ENCODE measurements at regions not wholly inside any gene's neighbourhood (a gene's known extent, or its start where the extent isn't known, plus 50 kb on each side); places are given as distances from the start of the nearest gene placed in this dataset.

DNA sequence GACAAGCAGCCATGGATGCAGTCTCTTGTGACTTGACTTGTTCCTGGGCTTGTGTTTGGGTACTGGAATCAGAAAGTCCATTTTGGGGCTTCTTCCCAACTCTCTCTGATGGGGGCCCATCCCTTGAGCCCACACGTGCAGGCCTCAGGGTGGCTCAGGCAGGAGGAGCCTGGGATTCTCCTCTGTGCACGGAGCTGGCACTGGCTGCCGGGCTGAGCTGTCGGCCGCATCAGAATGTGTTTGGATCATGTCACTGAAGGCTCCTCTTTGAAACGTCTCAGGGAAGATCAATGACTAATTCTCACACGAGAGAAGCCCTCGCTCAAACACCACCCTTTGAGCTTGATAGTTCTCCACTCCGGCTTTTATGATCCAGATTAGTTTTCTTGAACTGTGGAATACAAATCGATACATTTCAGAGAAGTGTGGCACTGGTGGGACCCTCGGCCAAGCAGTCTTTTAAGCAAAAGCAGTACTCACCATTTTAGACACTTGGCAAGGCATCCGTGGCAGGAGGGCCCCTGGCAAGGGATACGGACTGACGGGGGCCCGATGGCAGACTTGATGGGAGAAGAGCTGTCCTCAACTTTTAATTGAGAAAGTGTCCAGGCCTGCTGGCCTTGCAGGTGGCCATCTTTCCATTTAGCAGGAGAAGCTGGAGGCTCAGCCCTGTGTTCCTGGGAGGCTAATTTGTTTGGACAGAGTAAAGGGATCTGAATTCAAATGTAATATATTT, 220.7 kb upstream of the C1orf174 start:
- TF ChIP-seq, protein P1, sequence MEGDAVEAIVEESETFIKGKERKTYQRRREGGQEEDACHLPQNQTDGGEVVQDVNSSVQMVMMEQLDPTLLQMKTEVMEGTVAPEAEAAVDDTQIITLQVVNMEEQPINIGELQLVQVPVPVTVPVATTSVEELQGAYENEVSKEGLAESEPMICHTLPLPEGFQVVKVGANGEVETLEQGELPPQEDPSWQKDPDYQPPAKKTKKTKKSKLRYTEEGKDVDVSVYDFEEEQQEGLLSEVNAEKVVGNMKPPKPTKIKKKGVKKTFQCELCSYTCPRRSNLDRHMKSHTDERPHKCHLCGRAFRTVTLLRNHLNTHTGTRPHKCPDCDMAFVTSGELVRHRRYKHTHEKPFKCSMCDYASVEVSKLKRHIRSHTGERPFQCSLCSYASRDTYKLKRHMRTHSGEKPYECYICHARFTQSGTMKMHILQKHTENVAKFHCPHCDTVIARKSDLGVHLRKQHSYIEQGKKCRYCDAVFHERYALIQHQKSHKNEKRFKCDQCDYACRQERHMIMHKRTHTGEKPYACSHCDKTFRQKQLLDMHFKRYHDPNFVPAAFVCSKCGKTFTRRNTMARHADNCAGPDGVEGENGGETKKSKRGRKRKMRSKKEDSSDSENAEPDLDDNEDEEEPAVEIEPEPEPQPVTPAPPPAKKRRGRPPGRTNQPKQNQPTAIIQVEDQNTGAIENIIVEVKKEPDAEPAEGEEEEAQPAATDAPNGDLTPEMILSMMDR (IDR thresholded peaks at IDR 0.05) = no peak
- no peaks in the 10 kb centered on the region for H3K4me1 ChIP-seq
- no peaks in the 10 kb centered on the region for H3K27me3 ChIP-seq (ENCODE audit: low read depth)
- no peak for DNase-seq
- H3K4me3 ChIP-seq = no peak overlapping the region
- no peaks in the 10 kb centered on the region for H3K9me3 ChIP-seq
- ATAC-seq = no peak
- no peak overlapping the region for H3K27ac ChIP-seq
- intact Hi-C loops (cut with DNase I) = no loop called here
- no peaks in the 10 kb centered on the region for H3K36me3 ChIP-seq

GRCh38 chr1:4121293-4121684, 221.2 kb upstream of the C1orf174 start:
- Histone ChIP-seq H3K9me3 (no peaks in the 10 kb centered on the region), H3K36me3 (no peaks in the 10 kb centered on the region), H3K27me3 (ENCODE audit: low read depth) (no peaks in the 10 kb centered on the region), H3K4me3 (no peak overlapping the region), H3K4me1 (no peaks in the 10 kb centered on the region), H3K27ac (no peak overlapping the region)
- intact Hi-C loops (cut with DNase I) = no loop called here
- TF ChIP-seq, protein P1 (IDR thresholded peaks at IDR 0.05) = no peak
- ATAC-seq = no peak
- DNase-seq = no peak

DNA sequence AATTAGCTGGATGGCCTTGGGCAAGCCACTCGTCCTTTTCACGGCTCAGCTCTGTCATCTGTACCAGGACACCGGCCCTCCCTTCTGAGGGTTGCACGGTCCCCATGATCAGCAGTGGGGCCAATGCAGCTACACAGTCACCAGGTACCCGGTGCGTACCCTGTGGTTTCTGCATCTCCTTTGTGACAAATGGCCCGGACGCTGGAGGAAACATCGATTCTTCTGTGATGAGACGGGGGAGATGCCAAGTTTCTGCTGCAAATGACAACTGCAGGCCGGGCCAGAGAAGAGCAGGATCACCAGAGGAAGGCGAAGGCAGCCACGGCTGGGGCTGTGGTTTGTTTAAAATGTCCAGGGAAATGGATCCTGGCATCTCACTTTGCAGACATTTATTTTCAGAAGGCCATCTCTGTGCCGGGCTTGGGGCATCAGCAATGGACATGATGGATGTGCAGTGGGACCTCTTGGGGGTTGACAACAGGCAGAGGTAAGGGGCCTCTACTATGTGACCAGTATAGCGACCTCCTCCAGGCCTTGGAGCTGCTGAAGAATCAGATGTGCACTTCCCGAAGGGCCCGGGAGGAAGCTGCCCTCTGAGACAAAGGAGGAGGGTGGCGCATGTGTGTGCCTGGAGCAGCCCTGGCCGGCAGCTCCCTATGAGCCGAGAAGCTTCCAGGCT, 221.9 kb upstream of the C1orf174 start:
- no peak for DNase-seq
- ATAC-seq = no peak

GRCh38 chr1:4122513-4123160, 222.6 kb upstream of the C1orf174 start:
- Histone ChIP-seq H3K4me3 (no peak overlapping the region), H3K9me3 (no peaks in the 10 kb centered on the region), H3K27ac (no peak overlapping the region), H3K36me3 (no peaks in the 10 kb centered on the region), H3K4me1 (no peaks in the 10 kb centered on the region), H3K27me3 (ENCODE audit: low read depth) (no peaks in the 10 kb centered on the region)
- DNase-seq (no peak), ATAC-seq (no peak)
- intact Hi-C loops (cut with DNase I) = no loop called here
- TF ChIP-seq, protein P1 (IDR thresholded peaks at IDR 0.05) = no peak

More for the DNA sequence above, 221.9 kb upstream of the C1orf174 start:
- Histone ChIP-seq H3K4me1 (no peaks in the 10 kb centered on the region), H3K27ac (no peak overlapping the region), H3K36me3 (no peaks in the 10 kb centered on the region), H3K27me3 (ENCODE audit: low read depth) (no peaks in the 10 kb centered on the region), H3K4me3 (no peak overlapping the region), H3K9me3 (no peaks in the 10 kb centered on the region)
- TF ChIP-seq, protein P1 (IDR thresholded peaks at IDR 0.05) = no peak
- intact Hi-C loops (cut with DNase I) = no loop called here

- TF ChIP-seq, protein P1 (IDR thresholded peaks at IDR 0.05) = no peak
- intact Hi-C loops (cut with DNase I) = no loop called here
- Histone ChIP-seq H3K4me1 (no peaks in the 10 kb centered on the region), H3K4me3 (no peak overlapping the region), H3K27me3 (ENCODE audit: low read depth) (no peaks in the 10 kb centered on the region), H3K36me3 (no peaks in the 10 kb centered on the region), H3K27ac (no peak overlapping the region), H3K9me3 (no peaks in the 10 kb centered on the region)
- DNase-seq = no peak
- ATAC-seq = no peak
These were observed 224.6 kb upstream of the C1orf174 start for GRCh38 chr1:4124631-4125145.

Data from lower lobe of right lung (tissue), 2 donors.